ENCODE measurements at regions not wholly inside any gene's neighbourhood (a gene's known extent, or its start where the extent isn't known, plus 50 kb on each side); places are given as distances from the start of the nearest gene placed in this dataset.

DNA sequence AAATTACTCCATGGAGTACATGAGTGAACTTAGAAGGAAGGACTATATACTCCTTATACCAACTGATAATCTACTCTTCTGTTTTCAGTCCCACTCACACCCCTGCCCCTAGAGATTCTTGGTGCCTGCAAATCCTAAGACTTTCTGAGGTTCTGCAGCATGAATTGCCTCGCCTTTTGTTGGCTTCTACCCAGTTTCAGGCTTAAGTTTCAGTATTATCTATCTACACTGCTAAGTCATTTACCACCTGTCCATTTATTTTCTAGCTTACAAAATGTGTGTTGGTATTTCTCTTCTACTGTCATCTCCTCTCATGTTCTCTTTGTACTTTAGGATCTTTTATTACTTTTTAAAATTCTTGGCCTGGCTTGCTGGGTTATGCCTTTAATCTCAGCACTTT, 94.4 kb upstream of the AMOT start:
- TF ChIP-seq POLR2A (IDR thresholded peaks at IDR 0.05) = no peak
- TF ChIP-seq, protein P1, sequence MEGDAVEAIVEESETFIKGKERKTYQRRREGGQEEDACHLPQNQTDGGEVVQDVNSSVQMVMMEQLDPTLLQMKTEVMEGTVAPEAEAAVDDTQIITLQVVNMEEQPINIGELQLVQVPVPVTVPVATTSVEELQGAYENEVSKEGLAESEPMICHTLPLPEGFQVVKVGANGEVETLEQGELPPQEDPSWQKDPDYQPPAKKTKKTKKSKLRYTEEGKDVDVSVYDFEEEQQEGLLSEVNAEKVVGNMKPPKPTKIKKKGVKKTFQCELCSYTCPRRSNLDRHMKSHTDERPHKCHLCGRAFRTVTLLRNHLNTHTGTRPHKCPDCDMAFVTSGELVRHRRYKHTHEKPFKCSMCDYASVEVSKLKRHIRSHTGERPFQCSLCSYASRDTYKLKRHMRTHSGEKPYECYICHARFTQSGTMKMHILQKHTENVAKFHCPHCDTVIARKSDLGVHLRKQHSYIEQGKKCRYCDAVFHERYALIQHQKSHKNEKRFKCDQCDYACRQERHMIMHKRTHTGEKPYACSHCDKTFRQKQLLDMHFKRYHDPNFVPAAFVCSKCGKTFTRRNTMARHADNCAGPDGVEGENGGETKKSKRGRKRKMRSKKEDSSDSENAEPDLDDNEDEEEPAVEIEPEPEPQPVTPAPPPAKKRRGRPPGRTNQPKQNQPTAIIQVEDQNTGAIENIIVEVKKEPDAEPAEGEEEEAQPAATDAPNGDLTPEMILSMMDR (IDR thresholded peaks at IDR 0.05) = no peak

Measured in gastroesophageal sphincter (tissue), 3 donors.